OCI-LY1 (cell line): ENCODE measurements at regions not wholly inside any gene's neighbourhood (a gene's known extent, or its start where the extent isn't known, plus 50 kb on each side); places are given as distances from the start of the nearest gene placed in this dataset.

Experiments used
- H2AFZ ChIP-seq: fragments of 200-600 bp; sonication (generic), shearing (Covaris generic); 2 replicates; pipeline ENCODE4 v1.6.0; 2014; ENCODE audit warnings: antibody characterized with exemption, mild to moderate bottlenecking, low read length
- H3F3A ChIP-seq: fragments of 200-600 bp; sonication (generic), shearing (Covaris generic); 2 replicates; pipeline ENCODE4 v1.6.0; 2014; ENCODE audit warnings: mild to moderate bottlenecking, antibody characterized with exemption, low read length, moderate library complexity; ENCODE audit not compliant: insufficient read depth
- H3K27ac ChIP-seq: fragments of 200-600 bp; sonication (generic); 2 replicates; pipeline ENCODE4 v1.5.1; 2014; ENCODE audit warnings: low read length, mixed run types, mild to moderate bottlenecking, low read depth; ENCODE audit not compliant: poor library complexity, severe bottlenecking
- H3K27me3 ChIP-seq: fragments of 200-600 bp; sonication (generic); 2 replicates; pipeline ENCODE4 v1.6.0; 2014; ENCODE audit warnings: antibody characterized with exemption, mild to moderate bottlenecking, low read length, moderate library complexity; ENCODE audit not compliant: insufficient read depth
- H3K36me3 ChIP-seq: fragments of 200-600 bp; sonication (generic); 2 replicates; pipeline ENCODE4 v1.6.1; 2014; ENCODE audit warnings: mild to moderate bottlenecking, antibody characterized with exemption, low read length, moderate library complexity, mixed read lengths; ENCODE audit not compliant: insufficient read depth
- H3K4me1 ChIP-seq: fragments of 200-600 bp; sonication (generic); 2 replicates; pipeline ENCODE4 v1.5.1; 2014; ENCODE audit warnings: mild to moderate bottlenecking, low read length, moderate library complexity; ENCODE audit not compliant: insufficient read depth, severe bottlenecking
- H3K4me2 ChIP-seq: fragments of 200-600 bp; sonication (generic), shearing (Covaris generic); 2 replicates; pipeline ENCODE4 v1.6.1; 2014; ENCODE audit warnings: low read length
- H3K4me3 ChIP-seq: fragments of 200-600 bp; sonication (generic); 2 replicates; pipeline ENCODE4 v1.5.1; 2014; ENCODE audit warnings: low read length, low read depth, mild to moderate bottlenecking, mixed read lengths; ENCODE audit not compliant: poor library complexity, severe bottlenecking
- H3K79me2 ChIP-seq: fragments of 200-600 bp; shearing (Covaris generic); 2 replicates; pipeline ENCODE4 v1.6.1; 2016; ENCODE audit warnings: mixed run types, low read length, mixed read lengths; ENCODE audit not compliant: insufficient read depth
- H3K9ac ChIP-seq: fragments of 200-600 bp; sonication (generic), shearing (Covaris generic); 2 replicates; pipeline ENCODE4 v1.6.1; 2014; ENCODE audit warnings: mild to moderate bottlenecking, low read length, mixed read lengths
- H3K9me2 ChIP-seq: fragments of 200-600 bp; sonication (generic), shearing (Covaris generic); 2 replicates; pipeline ENCODE4 v1.6.1; 2014; ENCODE audit warnings: low read depth, mild to moderate bottlenecking, low read length, mixed read lengths
- H3K9me3 ChIP-seq: fragments of 200-600 bp; shearing (Covaris generic); 2 replicates; pipeline ENCODE4 v1.6.1; 2014; ENCODE audit warnings: low read length, mixed read lengths
- H4K20me1 ChIP-seq: fragments of 200-600 bp; sonication (generic), shearing (Covaris generic); 2 replicates; pipeline ENCODE4 v1.6.0; 2016; ENCODE audit warnings: mild to moderate bottlenecking, low read length; ENCODE audit not compliant: insufficient read depth
- EZH2 ChIP-seq: fragments of 200-600 bp; sonication (generic), shearing (Covaris generic); IDR thresholded peaks from 2 replicates; pipeline ENCODE4 v1.8.0; 2017; ENCODE audit warnings: borderline replicate concordance, mixed run types, mild to moderate bottlenecking, antibody characterized with exemption, low read length, moderate library complexity, mixed read lengths
- TF ChIP-seq, protein P1 (sequence below): fragments of 200-600 bp; sonication (generic), shearing (Covaris generic); IDR thresholded peaks from 2 replicates; pipeline ENCODE4 v1.5.1; 2017; ENCODE audit warnings: mild to moderate bottlenecking, antibody characterized with exemption, low read length, moderate library complexity, mixed read lengths

DNA sequence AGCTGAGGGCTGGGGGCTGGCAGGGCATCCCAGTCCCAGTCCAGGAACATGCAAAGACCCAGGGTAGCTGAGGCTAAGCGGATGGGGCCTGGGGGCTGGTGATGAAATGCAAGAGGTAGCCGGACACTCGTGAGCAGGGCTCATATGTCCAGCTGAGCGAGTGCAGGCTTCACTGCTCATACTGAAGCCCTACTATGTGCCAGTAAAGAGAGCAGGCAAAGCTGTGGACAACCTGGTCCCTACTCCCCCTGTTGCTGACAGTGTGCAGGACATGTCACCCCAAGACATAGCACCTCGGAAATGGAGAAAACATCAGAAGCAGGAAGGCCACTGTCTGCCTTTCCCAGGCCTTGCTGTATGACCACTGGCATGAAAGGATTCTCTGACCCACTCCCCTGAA lies 122.4 kb upstream of the STX18 start:
- Histone ChIP-seq H4K20me1 (no peaks in the 10 kb centered on the region), H3K9me2 (no peaks in the 10 kb centered on the region), H3K27me3 (no peaks in the 10 kb centered on the region), H3K4me1 (peaks cover 8% of the 10 kb centered on the region), H3K27ac (no peak overlapping the region), H3K36me3 (no peaks in the 10 kb centered on the region), H3K9me3 (no peaks in the 10 kb centered on the region), H3K4me2 (no peak overlapping the region), H3K79me2 (no peaks in the 10 kb centered on the region), H2AFZ (no peak overlapping the region), H3F3A (no peaks in the 10 kb centered on the region), H3K4me3 (no peak overlapping the region), H3K9ac (no peak overlapping the region)
- no peak for TF ChIP-seq EZH2
- TF ChIP-seq, protein P1, sequence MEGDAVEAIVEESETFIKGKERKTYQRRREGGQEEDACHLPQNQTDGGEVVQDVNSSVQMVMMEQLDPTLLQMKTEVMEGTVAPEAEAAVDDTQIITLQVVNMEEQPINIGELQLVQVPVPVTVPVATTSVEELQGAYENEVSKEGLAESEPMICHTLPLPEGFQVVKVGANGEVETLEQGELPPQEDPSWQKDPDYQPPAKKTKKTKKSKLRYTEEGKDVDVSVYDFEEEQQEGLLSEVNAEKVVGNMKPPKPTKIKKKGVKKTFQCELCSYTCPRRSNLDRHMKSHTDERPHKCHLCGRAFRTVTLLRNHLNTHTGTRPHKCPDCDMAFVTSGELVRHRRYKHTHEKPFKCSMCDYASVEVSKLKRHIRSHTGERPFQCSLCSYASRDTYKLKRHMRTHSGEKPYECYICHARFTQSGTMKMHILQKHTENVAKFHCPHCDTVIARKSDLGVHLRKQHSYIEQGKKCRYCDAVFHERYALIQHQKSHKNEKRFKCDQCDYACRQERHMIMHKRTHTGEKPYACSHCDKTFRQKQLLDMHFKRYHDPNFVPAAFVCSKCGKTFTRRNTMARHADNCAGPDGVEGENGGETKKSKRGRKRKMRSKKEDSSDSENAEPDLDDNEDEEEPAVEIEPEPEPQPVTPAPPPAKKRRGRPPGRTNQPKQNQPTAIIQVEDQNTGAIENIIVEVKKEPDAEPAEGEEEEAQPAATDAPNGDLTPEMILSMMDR = no peak

DNA sequence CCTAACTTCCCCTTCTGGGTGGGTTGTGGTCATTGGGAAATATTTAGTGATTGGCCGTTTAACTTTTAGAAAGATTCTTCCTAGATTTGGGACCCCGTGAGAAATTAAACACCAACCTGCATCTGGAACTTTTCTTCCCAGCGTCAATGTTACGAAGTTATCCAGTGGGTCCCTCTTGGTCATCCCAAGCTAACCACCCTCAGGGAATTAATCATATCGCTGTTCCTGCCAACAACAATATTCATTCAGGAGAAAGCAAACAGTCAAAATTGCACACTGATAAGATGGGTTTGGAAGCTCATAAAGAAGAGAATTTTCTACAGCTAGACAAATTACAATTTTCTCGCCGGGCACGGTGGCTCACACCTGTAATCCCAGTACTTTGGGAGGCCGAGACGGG lies 121.2 kb upstream of the STX18 start:
- Histone ChIP-seq H3K9me2 (no peaks in the 10 kb centered on the region), H3F3A (no peaks in the 10 kb centered on the region), H3K27me3 (no peaks in the 10 kb centered on the region), H4K20me1 (no peaks in the 10 kb centered on the region), H2AFZ (no peak overlapping the region), H3K4me3 (no peak overlapping the region), H3K4me2 (no peak overlapping the region), H3K36me3 (no peaks in the 10 kb centered on the region), H3K9ac (no peak overlapping the region), H3K79me2 (no peaks in the 10 kb centered on the region), H3K9me3 (no peaks in the 10 kb centered on the region), H3K27ac (no peak overlapping the region), H3K4me1 (no peaks in the 10 kb centered on the region)
- TF ChIP-seq EZH2 = no peak
- TF ChIP-seq, protein P1 = no peak

DNA sequence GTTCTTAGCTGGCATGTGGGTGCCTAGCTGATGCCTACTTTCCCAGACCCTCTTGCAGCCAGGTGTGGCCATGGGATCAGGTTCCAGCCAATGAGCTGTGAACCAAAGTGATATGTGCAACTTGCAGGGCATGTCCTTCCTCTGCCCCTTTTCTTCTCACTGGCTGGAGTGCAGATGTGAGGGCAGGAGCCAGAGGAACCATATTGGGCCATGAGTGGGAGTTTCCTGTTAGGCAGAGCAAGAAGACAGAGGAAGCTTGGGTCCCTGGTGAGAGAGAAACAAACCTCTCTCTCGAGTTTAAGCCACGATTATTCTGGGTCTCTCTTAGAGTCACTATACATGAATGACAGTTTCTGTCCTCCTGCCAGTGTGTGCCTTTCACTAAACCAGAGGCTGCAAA lies 120.4 kb upstream of the STX18 start:
- Histone ChIP-seq H3K4me2 (no peak overlapping the region), H3K36me3 (no peaks in the 10 kb centered on the region), H3F3A (no peaks in the 10 kb centered on the region), H3K9me2 (no peaks in the 10 kb centered on the region), H3K27me3 (no peaks in the 10 kb centered on the region), H3K9me3 (no peaks in the 10 kb centered on the region), H3K79me2 (no peaks in the 10 kb centered on the region), H2AFZ (no peak overlapping the region), H4K20me1 (no peaks in the 10 kb centered on the region), H3K4me1 (no peaks in the 10 kb centered on the region), H3K27ac (no peak overlapping the region), H3K9ac (no peak overlapping the region), H3K4me3 (no peak overlapping the region)
- no peak for TF ChIP-seq EZH2
- TF ChIP-seq, protein P1 = no peak
